C4-2B (cell line): ENCODE measurements at regions not wholly inside any gene's neighbourhood (a gene's known extent, or its start where the extent isn't known, plus 50 kb on each side); places are given as distances from the start of the nearest gene placed in this dataset.

Source experiments
- ZFX ChIP-seq: fragments of 450-650 bp; IDR thresholded peaks from 2 replicates; pipeline ENCODE4 v1.6.1; 2017
- TF ChIP-seq, protein P1 (sequence below): fragments of 450-650 bp; conservative IDR thresholded peaks from 2 replicates; pipeline ENCODE4 v1.5.1; 2017; ENCODE audit warnings: mild to moderate bottlenecking

DNA sequence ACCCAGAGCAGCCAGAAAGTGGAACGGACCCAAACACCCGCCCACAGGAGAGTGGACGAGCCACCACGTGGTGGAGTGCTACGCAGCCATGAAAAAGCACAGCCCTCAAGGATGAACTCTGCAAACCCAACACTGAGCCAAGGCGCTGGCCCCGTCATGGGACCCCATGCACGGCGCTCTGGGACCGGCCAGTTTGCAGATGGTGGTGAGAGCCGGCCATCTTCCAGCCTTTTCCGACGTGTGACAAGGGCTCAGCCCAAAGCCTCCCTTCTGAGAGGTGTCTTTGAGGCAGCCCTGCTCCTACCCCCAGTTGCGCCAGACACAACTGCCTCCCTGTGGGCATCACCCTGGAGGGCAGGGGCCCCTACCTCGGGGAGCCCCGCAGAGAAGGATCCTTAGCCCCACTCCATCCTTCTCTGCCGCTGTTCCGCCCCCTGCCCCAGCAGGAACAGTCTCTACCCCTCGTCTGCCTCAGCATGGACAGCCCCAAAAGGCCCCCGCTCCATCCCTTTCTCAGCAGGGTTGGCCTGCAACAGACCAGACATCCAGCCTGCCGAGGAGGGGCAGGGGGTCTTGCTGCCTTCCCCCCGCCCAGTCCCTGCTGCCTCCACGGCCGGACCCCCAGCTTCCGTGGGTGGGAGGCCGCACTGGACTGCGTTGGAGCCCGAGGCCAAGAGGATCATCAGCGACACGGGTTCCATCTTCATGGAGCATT is 75.7 kb downstream of the MICALL2 start:
- TF ChIP-seq, protein P1, sequence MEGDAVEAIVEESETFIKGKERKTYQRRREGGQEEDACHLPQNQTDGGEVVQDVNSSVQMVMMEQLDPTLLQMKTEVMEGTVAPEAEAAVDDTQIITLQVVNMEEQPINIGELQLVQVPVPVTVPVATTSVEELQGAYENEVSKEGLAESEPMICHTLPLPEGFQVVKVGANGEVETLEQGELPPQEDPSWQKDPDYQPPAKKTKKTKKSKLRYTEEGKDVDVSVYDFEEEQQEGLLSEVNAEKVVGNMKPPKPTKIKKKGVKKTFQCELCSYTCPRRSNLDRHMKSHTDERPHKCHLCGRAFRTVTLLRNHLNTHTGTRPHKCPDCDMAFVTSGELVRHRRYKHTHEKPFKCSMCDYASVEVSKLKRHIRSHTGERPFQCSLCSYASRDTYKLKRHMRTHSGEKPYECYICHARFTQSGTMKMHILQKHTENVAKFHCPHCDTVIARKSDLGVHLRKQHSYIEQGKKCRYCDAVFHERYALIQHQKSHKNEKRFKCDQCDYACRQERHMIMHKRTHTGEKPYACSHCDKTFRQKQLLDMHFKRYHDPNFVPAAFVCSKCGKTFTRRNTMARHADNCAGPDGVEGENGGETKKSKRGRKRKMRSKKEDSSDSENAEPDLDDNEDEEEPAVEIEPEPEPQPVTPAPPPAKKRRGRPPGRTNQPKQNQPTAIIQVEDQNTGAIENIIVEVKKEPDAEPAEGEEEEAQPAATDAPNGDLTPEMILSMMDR = no peak
- no peak for TF ChIP-seq ZFX
